ENCODE measurements at regions not wholly inside any gene's neighbourhood (a gene's known extent, or its start where the extent isn't known, plus 50 kb on each side); places are given as distances from the start of the nearest gene placed in this dataset.

DNA sequence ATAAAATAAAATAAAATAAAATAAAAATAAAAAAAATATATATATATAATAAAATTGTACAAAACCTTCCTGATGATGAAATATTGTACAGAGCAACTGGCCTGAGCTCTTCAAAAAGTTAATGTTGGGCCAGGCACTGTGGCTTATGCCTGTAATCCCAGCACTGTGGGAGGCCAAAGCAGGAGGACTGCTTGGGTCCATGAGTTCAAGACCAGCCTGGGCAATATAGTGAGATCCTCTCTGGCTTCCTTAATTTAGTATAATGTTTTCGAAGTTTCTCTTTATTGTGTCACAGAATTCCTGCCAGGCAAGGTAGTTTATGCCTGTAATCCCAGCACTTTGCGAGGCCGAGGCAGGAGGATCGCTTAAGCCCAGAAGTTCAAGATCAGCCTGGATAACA lies 113.9 kb upstream of the SALL4 start:
- TF ChIP-seq CTCF (IDR thresholded peaks at IDR 0.05) (no peak), POLR2A (IDR thresholded peaks at IDR 0.05) (no peak)

All from adrenal gland (tissue), 5 donors.